ENCODE measurements at regions not wholly inside any gene's neighbourhood (a gene's known extent, or its start where the extent isn't known, plus 50 kb on each side); places are given as distances from the start of the nearest gene placed in this dataset.

DNA sequence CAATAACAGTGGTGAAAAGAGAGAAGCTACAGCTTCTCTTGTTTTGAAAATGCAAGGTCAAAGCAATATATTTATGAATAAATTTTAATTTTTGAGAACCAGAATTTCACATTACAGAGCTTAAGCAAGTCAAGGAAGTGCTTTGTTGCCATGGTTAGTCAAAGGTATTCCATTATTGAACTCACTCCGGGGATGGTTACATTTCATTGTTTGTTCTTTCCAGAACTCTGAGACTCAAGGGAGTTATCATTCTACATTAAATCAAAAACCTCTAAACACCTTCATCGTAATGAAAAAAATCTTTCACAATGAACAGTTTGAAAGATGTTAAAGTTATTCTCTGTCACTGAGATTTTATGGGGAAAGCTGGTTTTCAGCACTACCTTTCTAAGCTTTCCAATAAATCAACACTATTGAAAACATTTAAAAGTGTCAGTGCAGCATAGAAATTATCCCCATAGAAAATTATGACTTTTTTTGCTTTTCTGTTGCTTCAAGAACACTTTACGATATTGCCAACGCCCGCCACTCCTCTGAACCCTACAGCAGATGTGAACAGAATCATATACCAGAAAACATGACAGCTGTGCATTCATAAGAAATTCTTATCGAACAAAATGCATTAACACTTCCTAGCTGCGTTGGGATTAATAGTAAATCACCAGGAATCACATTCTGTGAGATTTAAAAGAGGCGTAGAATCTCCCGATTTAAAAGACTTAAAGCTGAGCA, 83.0 kb downstream of the OTOL1 start:
- no peaks in the 10 kb centered on the region for H3K36me3 ChIP-seq
- H3K4me1 ChIP-seq, result no peaks in the 10 kb centered on the region
- H3K27ac ChIP-seq, result no peak overlapping the region
- no peaks in the 10 kb centered on the region for H3K9me3 ChIP-seq
- no peak for DNase-seq
- intact Hi-C loops (cut with DNase I; ENCODE audit: low total_unique reads), result no loop called here
- TF ChIP-seq, protein P1, sequence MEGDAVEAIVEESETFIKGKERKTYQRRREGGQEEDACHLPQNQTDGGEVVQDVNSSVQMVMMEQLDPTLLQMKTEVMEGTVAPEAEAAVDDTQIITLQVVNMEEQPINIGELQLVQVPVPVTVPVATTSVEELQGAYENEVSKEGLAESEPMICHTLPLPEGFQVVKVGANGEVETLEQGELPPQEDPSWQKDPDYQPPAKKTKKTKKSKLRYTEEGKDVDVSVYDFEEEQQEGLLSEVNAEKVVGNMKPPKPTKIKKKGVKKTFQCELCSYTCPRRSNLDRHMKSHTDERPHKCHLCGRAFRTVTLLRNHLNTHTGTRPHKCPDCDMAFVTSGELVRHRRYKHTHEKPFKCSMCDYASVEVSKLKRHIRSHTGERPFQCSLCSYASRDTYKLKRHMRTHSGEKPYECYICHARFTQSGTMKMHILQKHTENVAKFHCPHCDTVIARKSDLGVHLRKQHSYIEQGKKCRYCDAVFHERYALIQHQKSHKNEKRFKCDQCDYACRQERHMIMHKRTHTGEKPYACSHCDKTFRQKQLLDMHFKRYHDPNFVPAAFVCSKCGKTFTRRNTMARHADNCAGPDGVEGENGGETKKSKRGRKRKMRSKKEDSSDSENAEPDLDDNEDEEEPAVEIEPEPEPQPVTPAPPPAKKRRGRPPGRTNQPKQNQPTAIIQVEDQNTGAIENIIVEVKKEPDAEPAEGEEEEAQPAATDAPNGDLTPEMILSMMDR (IDR thresholded peaks at IDR 0.05), result no peak
- no peak overlapping the region for H3K4me3 ChIP-seq
- H3K27me3 ChIP-seq, result no peaks in the 10 kb centered on the region

DNA sequence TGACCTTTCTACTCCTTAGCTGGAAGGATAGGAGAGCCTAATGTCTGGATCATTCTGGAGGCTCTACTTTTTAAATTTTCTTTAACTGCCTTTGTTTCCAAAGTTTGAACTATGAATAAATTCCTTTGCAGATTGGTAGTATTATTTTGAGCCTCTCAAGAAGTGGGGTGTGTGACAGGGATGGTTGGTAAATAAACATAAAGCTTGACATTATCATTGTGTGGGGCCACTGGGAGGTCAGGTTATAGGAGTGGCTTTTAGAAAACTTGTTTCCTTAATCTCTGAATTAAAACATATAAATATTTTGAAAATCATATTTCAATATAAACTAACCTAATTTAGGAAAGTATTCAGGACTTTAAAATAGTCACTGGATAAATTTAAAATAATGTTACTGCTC, 89.3 kb downstream of the OTOL1 start:
- no peaks in the 10 kb centered on the region for H3K9me3 ChIP-seq
- no peaks in the 10 kb centered on the region for H3K36me3 ChIP-seq
- intact Hi-C loops (cut with DNase I; ENCODE audit: low total_unique reads), result no loop called here
- no peak for DNase-seq
- H3K4me3 ChIP-seq, result no peak overlapping the region
- no peaks in the 10 kb centered on the region for H3K27me3 ChIP-seq
- H3K27ac ChIP-seq, result no peak overlapping the region
- TF ChIP-seq, protein P1 (IDR thresholded peaks at IDR 0.05), result no peak
- no peaks in the 10 kb centered on the region for H3K4me1 ChIP-seq

DNA sequence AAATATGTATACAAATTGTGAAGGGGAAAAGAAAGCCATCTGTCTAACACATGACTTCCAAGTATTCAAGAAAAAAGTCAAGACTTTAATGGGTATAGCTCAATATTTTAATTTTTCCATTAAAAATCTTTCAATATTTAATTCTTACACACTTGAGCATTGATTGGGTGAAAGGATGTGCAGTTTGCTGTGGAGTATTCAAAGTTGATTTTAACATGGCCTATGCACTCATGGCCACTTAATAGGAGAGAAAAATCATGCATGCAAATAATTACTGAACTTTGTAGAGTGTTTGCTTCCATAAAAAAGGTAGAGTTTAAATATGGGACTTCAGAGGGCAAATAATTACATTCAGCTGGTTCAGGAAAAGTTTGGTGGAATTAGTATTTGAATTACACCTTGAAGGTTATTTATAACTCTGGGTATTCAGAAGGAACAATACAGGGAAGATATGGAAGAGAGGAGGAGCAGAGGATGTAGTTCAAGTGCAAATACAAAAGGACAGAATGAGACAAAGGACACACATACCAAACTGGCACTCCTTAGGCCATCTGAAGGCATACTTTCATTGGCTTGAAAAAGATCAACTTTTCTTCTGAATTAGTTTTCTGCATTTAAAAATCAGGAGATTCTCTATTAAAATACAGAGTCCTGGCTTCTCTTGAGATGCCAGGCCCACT, 90.1 kb downstream of the OTOL1 start:
- DNase-seq, result no peak
- Histone ChIP-seq H3K27ac (no peak overlapping the region), H3K27me3 (no peaks in the 10 kb centered on the region), H3K4me3 (no peak overlapping the region), H3K36me3 (no peaks in the 10 kb centered on the region), H3K4me1 (no peaks in the 10 kb centered on the region), H3K9me3 (no peaks in the 10 kb centered on the region)
- TF ChIP-seq, protein P1 (IDR thresholded peaks at IDR 0.05), result no peak
- intact Hi-C loops (cut with DNase I; ENCODE audit: low total_unique reads), result no loop called here

DNA sequence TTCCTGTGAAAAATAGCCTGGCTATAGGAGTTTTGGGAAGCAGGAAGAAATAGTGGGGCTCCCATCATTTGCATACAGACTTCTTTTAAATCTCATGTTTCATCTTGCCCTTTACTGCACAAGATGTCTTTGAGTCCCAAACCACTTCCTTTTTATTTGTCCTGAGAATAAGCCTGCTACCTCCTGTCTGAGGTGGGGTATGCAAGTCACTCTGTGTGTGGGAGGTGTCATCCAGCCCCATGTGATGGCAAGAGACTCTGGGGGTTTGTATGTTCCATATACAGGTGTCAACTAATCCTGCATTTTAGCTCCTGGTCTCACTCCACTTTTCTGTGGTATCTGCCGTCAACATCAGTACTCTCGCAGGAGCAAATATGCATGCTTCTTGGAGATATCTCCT, 102.0 kb downstream of the OTOL1 start:
- intact Hi-C loops (cut with DNase I; ENCODE audit: low total_unique reads), result no loop called here
- TF ChIP-seq, protein P1 (IDR thresholded peaks at IDR 0.05), result no peak

DNA sequence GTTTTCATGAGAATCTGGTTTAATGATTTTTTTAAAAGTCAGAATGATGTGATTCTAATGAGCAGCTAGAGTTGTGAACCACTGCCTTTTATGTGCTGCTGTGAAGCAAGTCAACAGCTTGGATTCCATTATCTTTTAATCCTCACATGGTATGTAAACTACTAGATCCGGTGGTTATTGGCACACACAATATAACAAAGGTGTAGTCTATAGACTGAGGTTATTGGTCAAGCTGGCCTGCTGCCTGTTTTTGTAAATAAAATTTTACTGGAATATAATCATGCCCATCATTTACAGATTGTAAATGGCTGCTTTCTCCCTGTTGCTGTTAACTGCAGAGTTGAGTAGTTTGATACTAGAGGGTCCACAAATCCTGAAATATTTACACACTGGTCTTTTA, 103.1 kb downstream of the OTOL1 start:
- TF ChIP-seq, protein P1 (IDR thresholded peaks at IDR 0.05), result no peak
- intact Hi-C loops (cut with DNase I; ENCODE audit: low total_unique reads), result no loop called here

More for the DNA sequence above, 102.0 kb downstream of the OTOL1 start:
- Histone ChIP-seq H3K4me3 (no peak overlapping the region), H3K27ac (no peak overlapping the region), H3K4me1 (no peaks in the 10 kb centered on the region), H3K27me3 (no peaks in the 10 kb centered on the region), H3K9me3 (no peaks in the 10 kb centered on the region), H3K36me3 (no peaks in the 10 kb centered on the region)
- DNase-seq, result no peak

More for the DNA sequence above, 103.1 kb downstream of the OTOL1 start:
- DNase-seq, result no peak
- Histone ChIP-seq H3K36me3 (no peaks in the 10 kb centered on the region), H3K4me1 (no peaks in the 10 kb centered on the region), H3K9me3 (no peaks in the 10 kb centered on the region), H3K27ac (no peak overlapping the region), H3K4me3 (no peak overlapping the region), H3K27me3 (no peaks in the 10 kb centered on the region)

Measured in tibial artery (tissue), 4 donors.